ENCODE measurements at regions not wholly inside any gene's neighbourhood (a gene's known extent, or its start where the extent isn't known, plus 50 kb on each side); places are given as distances from the start of the nearest gene placed in this dataset.
"Not testable (repeated sequence)": the region's sequence is repeated elsewhere in the genome, so short reads cannot be mapped to it uniquely, and the experiment has no call there.

- no peak for DNase-seq
Observed at GRCh38 chr4:31667686-31668085, 947.5 kb downstream of the PCDH7 start.

GRCh38 chr4:31674313-31674947 is 954.3 kb downstream of the PCDH7 start:
- no peak for DNase-seq

- no peak for DNase-seq
Observed at GRCh38 chr4:31678356-31678755, 958.2 kb downstream of the PCDH7 start.

- no peak for DNase-seq
Observed at GRCh38 chr4:31682796-31683195, 962.6 kb downstream of the PCDH7 start.

GRCh38 chr4:31687717-31688342 is 967.7 kb downstream of the PCDH7 start:
- DNase-seq, result no peak

GRCh38 chr4:31692399-31692940 is 972.3 kb downstream of the PCDH7 start:
- DNase-seq, result peak; percentile 24

GRCh38 chr4:31701256-31701655 is 981.1 kb downstream of the PCDH7 start:
- no peak for DNase-seq

GRCh38 chr4:31702326-31702725 is 982.2 kb downstream of the PCDH7 start:
- no peak for DNase-seq

GRCh38 chr4:31714238-31714637 is 994.1 kb downstream of the PCDH7 start:
- no peak for DNase-seq

- DNase-seq, result no peak
Observed at GRCh38 chr4:31715302-31715701, 995.1 kb downstream of the PCDH7 start.

- no peak for DNase-seq
Observed at GRCh38 chr4:31727030-31727429, 1006.9 kb downstream of the PCDH7 start.

GRCh38 chr4:31735004-31735403 is 1014.8 kb downstream of the PCDH7 start:
- no peak for DNase-seq

- DNase-seq, result no peak
Observed at GRCh38 chr4:31737419-31737818, 1017.2 kb downstream of the PCDH7 start.

- no peak for DNase-seq
Observed at GRCh38 chr4:31741326-31741725, 1021.2 kb downstream of the PCDH7 start.

- DNase-seq, result no peak
Observed at GRCh38 chr4:31748382-31748781, 1028.2 kb downstream of the PCDH7 start.

- DNase-seq, result not testable (repeated sequence)
Observed at GRCh38 chr4:31750581-31750980, 1030.4 kb downstream of the PCDH7 start.

GRCh38 chr4:31755751-31756150 is 1035.6 kb downstream of the PCDH7 start:
- DNase-seq, result no peak

GRCh38 chr4:31768756-31769155 is 1048.6 kb downstream of the PCDH7 start:
- no peak for DNase-seq

GRCh38 chr4:31783311-31783710 is 1063.1 kb downstream of the PCDH7 start:
- no peak for DNase-seq

GRCh38 chr4:31784558-31784957 is 1064.4 kb downstream of the PCDH7 start:
- DNase-seq, result no peak

- DNase-seq, result no peak
Observed at GRCh38 chr4:31787701-31788100, 1067.5 kb downstream of the PCDH7 start.

GRCh38 chr4:31788676-31789075 is 1068.5 kb downstream of the PCDH7 start:
- DNase-seq, result no peak

- no peak for DNase-seq
Observed at GRCh38 chr4:31791666-31792065, 1071.5 kb downstream of the PCDH7 start.

GRCh38 chr4:31793907-31794306 is 1073.7 kb downstream of the PCDH7 start:
- DNase-seq, result no peak

- not testable (repeated sequence) for DNase-seq
Observed at GRCh38 chr4:31797052-31797451, 1076.9 kb downstream of the PCDH7 start.

All from NCI-H446 treated with DMSO at 0.1 percent for 48 hours (cell line).